GM18499 (cell line): ENCODE measurements at regions not wholly inside any gene's neighbourhood (a gene's known extent, or its start where the extent isn't known, plus 50 kb on each side); places are given as distances from the start of the nearest gene placed in this dataset.
A peak's percentile ranks its signal among the peaks of the same experiment; 100 is the strongest.
"Not testable (repeated sequence)": the region's sequence is repeated elsewhere in the genome, so short reads cannot be mapped to it uniquely, and the experiment has no call there.

Source experiments
- ATAC-seq: cut with Tn5 transposase; IDR thresholded peaks from one replicate; pipeline ENCODE4 v1.9.1; 2021; ENCODE audit warnings: moderate number of reproducible peaks; ENCODE audit not compliant: insufficient read depth, unreplicated experiment

- no peak for ATAC-seq
Observed at GRCh38 chr5:53399926-53400697, 80.3 kb upstream of the FST start.

GRCh38 chr5:53403291-53403690, 77.1 kb upstream of the FST start:
- no peak for ATAC-seq

- ATAC-seq: no peak
Observed at GRCh38 chr5:53403758-53404157, 76.7 kb upstream of the FST start.

GRCh38 chr5:53405396-53405795, 75.0 kb upstream of the FST start:
- ATAC-seq: no peak

- ATAC-seq: no peak
Observed at GRCh38 chr5:53406630-53407316, 73.7 kb upstream of the FST start.

GRCh38 chr5:53407373-53407772, 73.1 kb upstream of the FST start:
- no peak for ATAC-seq

GRCh38 chr5:53411388-53411787, 69.0 kb upstream of the FST start:
- ATAC-seq: peak; percentile 49

GRCh38 chr5:53412499-53412898, 67.9 kb upstream of the FST start:
- ATAC-seq: not testable (repeated sequence)

- no peak for ATAC-seq
Observed at GRCh38 chr5:53416144-53416738, 64.2 kb upstream of the FST start.

GRCh38 chr5:53418409-53418808, 62.0 kb upstream of the FST start:
- no peak for ATAC-seq

GRCh38 chr5:53418826-53419658, 61.4 kb upstream of the FST start:
- ATAC-seq: no peak

- no peak for ATAC-seq
Observed at GRCh38 chr5:53422539-53422938, 57.9 kb upstream of the FST start.

GRCh38 chr5:53423724-53424123, 56.7 kb upstream of the FST start:
- ATAC-seq: no peak

- no peak for ATAC-seq
Observed at GRCh38 chr5:53424686-53425615, 55.5 kb upstream of the FST start.

- no peak for ATAC-seq
Observed at GRCh38 chr5:53425687-53426511, 54.5 kb upstream of the FST start.

- no peak for ATAC-seq
Observed at GRCh38 chr5:53426512-53426830, 54.0 kb upstream of the FST start.

- ATAC-seq: no peak
Observed at GRCh38 chr5:53426878-53427277, 53.6 kb upstream of the FST start.

- ATAC-seq: no peak
Observed at GRCh38 chr5:53427965-53428364, 52.5 kb upstream of the FST start.

- ATAC-seq: no peak
Observed at GRCh38 chr5:53429706-53430105, 50.7 kb upstream of the FST start.
